ENCODE measurements at regions not wholly inside any gene's neighbourhood (a gene's known extent, or its start where the extent isn't known, plus 50 kb on each side); places are given as distances from the start of the nearest gene placed in this dataset.

DNA sequence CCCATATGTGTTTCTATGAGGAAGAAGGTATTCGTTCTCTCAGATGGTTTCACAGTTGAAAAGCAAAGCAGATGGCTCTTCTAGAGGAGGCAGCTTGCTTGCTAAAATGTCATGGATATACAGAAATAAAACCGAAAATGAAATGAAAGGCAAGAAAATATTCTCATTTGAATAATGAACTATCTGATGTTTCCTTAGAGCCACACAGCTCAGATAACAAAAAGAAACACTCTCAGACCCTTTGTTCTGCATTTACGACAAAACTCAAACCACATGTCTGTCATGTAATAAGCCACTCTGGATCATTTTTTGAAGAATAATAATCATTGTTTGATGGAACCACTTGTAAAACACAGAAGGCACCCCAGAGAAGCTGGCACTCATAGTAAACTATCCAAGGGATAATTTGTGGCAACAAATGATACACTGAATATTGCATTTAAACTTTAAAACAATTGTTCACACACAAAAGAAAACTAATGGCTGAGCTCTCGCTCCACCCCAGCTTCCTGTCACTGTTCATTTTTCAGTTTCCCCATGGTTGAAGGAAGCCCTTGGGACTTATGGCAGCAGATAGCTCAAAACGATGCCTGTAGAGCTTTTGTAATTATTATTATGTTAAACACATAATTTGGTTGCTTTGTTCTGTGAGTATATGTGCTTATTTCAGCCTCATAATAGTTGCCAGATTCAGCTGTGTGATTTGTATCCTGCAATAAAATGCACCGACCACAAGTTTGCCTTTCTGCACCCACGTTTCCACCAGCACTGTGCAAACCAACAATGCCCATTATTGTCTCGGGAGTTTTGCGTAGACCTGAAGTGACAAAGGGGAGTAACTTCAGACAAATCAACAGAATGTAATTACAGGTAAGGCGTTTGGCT, 256.0 kb downstream of the TMEM167A start:
- Histone ChIP-seq H3K27me3 (ENCODE audit: control insufficient read depth, insufficient read depth, low read length) (no peaks in the 10 kb centered on the region), H3K4me3 (ENCODE audit: low read depth, low read length) (peak overlapping the region; percentile 27), H3K4me1 (ENCODE audit: control insufficient read depth, insufficient read depth, low read length, poor library complexity, severe bottlenecking) (no peaks in the 10 kb centered on the region), H3K9me3 (ENCODE audit: control insufficient read depth in 2 of 2, low read length in 2 of 2) (no peaks in the 10 kb centered on the region), H3K36me3 (ENCODE audit: control insufficient read depth, insufficient read depth, low read length) (no peaks in the 10 kb centered on the region), H3K27ac (ENCODE audit: insufficient read depth, low read length, poor library complexity, severe bottlenecking) (no peak overlapping the region)
- H3K27ac Mint-ChIP-seq = no peak overlapping the region
- DNase-seq (peak in 1 of 3 donors; percentile 23), ATAC-seq (ENCODE audit: low read depth in 2 of 2) (no peak)
- peak overlapping the region in 2 of 4 donors; percentile 8 to 46 for H3K4me3 Mint-ChIP-seq
- no peaks in the 10 kb centered on the region for H3K9me3 Mint-ChIP-seq
- H3K27me3 Mint-ChIP-seq = no peaks in the 10 kb centered on the region
- no peaks in the 10 kb centered on the region for H3K36me3 Mint-ChIP-seq
- H3K4me1 Mint-ChIP-seq = peaks cover 0 to 6% (median 0%) of the 10 kb centered on the region in 4 donors

DNA sequence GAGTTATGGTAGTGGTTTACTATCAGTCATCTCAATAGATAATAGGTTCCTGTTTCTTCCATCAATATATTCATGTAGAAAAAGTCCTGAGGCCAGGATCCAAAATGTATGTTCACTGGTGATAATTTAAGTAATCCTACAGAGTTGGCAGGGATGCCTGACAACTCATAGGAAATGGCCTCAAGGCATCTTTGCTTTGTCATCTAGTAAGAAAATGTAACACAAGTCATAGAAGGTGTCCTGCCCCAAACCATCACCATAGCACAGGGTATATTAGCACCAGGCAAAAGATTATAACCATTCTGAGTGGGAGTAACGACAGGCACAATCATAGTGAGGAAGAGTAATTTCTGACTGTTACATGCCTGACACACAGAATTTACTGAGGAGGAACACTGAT, 257.0 kb downstream of the TMEM167A start:
- Histone ChIP-seq H3K4me3 (ENCODE audit: low read depth, low read length) (no peak overlapping the region), H3K27ac (ENCODE audit: insufficient read depth, low read length, poor library complexity, severe bottlenecking) (no peak overlapping the region)
- H3K4me3 Mint-ChIP-seq = peak overlapping the region in 1 of 4 donors; percentile 62

DNA sequence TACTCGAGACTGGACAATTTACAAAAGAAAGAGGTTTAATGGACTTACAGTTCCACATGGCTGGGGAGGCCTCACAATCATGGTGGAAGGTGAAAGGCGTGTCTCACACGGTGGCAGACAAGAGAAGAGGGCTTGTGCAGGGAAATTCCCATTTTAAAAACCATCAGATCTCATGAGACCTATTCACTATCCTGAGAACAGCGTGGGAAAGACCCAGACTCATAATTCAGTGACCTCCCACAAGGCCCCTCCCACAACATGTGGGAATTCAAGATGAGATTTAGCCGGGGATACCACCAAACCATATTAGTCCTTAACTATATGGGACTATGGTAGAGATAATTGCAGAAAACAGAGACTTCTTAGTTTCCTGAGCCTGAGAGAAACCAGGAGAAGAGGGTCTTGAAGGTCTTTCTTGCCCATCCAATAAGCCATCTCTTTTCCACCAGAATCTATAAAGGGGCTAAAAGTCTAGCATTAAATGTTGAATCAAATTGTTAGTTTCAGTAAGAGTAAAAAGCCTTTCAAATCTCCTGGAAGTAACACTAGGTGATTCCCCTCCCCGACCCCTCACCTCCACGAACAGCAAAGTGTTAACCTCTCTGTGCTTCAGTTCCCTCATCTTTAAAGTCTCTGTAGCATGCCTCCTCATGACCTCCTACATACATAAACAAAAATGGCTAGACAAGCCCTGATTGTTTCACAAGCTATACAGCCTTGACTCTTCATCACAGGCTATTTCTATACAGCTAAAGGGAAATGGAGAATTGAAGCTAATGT, 259.1 kb downstream of the TMEM167A start:
- Histone ChIP-seq H3K4me1 (ENCODE audit: control insufficient read depth, insufficient read depth, low read length, poor library complexity, severe bottlenecking) (no peaks in the 10 kb centered on the region), H3K27me3 (ENCODE audit: control insufficient read depth, insufficient read depth, low read length) (no peaks in the 10 kb centered on the region), H3K36me3 (ENCODE audit: control insufficient read depth, insufficient read depth, low read length) (no peaks in the 10 kb centered on the region), H3K4me3 (ENCODE audit: low read depth, low read length) (no peak overlapping the region), H3K27ac (ENCODE audit: insufficient read depth, low read length, poor library complexity, severe bottlenecking) (no peak overlapping the region), H3K9me3 (ENCODE audit: control insufficient read depth in 2 of 2, low read length in 2 of 2) (no peaks in the 10 kb centered on the region)
- Mint-ChIP-seq H3K27ac (no peak overlapping the region), H3K4me3 (no peak overlapping the region), H3K4me1 (peaks cover 0 to 6% (median 0%) of the 10 kb centered on the region in 4 donors), H3K36me3 (no peaks in the 10 kb centered on the region), H3K27me3 (no peaks in the 10 kb centered on the region), H3K9me3 (no peaks in the 10 kb centered on the region)
- DNase-seq (no peak), ATAC-seq (ENCODE audit: low read depth in 2 of 2) (no peak)

More for the DNA sequence above, 257.0 kb downstream of the TMEM167A start:
- ATAC-seq (ENCODE audit: low read depth in 2 of 2) = no peak
- Histone ChIP-seq H3K36me3 (ENCODE audit: control insufficient read depth, insufficient read depth, low read length) (no peaks in the 10 kb centered on the region), H3K27me3 (ENCODE audit: control insufficient read depth, insufficient read depth, low read length) (no peaks in the 10 kb centered on the region), H3K9me3 (ENCODE audit: control insufficient read depth in 2 of 2, low read length in 2 of 2) (no peaks in the 10 kb centered on the region), H3K4me1 (ENCODE audit: control insufficient read depth, insufficient read depth, low read length, poor library complexity, severe bottlenecking) (no peaks in the 10 kb centered on the region)
- no peak overlapping the region for H3K27ac Mint-ChIP-seq
- no peaks in the 10 kb centered on the region for H3K9me3 Mint-ChIP-seq
- no peak for DNase-seq
- H3K4me1 Mint-ChIP-seq = peaks cover 0 to 6% (median 0%) of the 10 kb centered on the region in 4 donors
- H3K36me3 Mint-ChIP-seq = no peaks in the 10 kb centered on the region
- no peaks in the 10 kb centered on the region for H3K27me3 Mint-ChIP-seq

DNA sequence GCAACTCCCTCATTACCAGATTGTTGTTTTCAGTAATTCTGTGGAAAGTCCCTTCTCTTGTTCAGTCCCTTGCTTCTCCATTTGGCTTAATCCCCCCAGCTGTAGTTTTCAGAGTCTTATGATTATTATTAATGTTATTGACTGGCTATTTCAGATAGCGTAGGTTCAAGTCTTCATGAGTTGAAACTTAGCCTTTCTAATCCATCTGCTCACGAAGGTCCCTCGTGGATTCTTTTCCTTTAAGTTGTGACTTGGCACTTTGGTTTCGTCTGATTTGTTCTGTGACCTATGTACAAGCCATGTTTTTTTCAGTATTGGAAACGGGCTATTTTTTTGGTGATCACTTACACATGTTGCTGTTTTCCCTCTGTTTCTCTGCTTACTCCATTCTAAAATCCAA, 260.3 kb downstream of the TMEM167A start:
- H3K27me3 ChIP-seq (ENCODE audit: control insufficient read depth, insufficient read depth, low read length) = no peaks in the 10 kb centered on the region
- Mint-ChIP-seq H3K4me1 (peaks cover 0 to 6% (median 0%) of the 10 kb centered on the region in 4 donors), H3K27ac (no peak overlapping the region), H3K27me3 (no peaks in the 10 kb centered on the region), H3K36me3 (no peaks in the 10 kb centered on the region), H3K4me3 (peak overlapping the region in 1 of 4 donors; percentile 82), H3K9me3 (no peaks in the 10 kb centered on the region)
- H3K9me3 ChIP-seq (ENCODE audit: control insufficient read depth in 2 of 2, low read length in 2 of 2) = no peaks in the 10 kb centered on the region
- H3K4me1 ChIP-seq (ENCODE audit: control insufficient read depth, insufficient read depth, low read length, poor library complexity, severe bottlenecking) = no peaks in the 10 kb centered on the region
- DNase-seq = no peak
- H3K36me3 ChIP-seq (ENCODE audit: control insufficient read depth, insufficient read depth, low read length) = no peaks in the 10 kb centered on the region
- no peak for ATAC-seq (ENCODE audit: low read depth in 2 of 2)
- no peak overlapping the region for H3K27ac ChIP-seq (ENCODE audit: insufficient read depth, low read length, poor library complexity, severe bottlenecking)
- H3K4me3 ChIP-seq (ENCODE audit: low read depth, low read length) = no peak overlapping the region

DNA sequence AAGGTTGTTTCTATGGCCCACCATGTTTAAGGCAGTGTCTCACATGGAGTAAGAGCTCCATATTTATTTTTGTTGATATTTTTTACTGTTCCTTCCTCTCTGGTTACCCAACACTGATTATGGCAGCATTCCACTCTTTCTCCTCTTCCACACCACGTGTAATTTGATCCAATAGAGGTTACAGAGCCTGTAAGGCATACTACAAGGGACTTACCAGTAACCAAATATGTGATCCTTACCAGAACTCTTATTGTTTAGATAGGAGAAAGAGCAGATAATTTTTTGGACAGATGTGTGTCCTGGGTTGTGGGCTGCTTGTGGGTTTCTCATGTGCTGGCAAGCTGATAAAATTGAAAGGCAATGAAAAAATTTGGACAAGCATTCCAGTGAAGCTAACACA, 261.3 kb downstream of the TMEM167A start:
- Mint-ChIP-seq H3K36me3 (no peaks in the 10 kb centered on the region), H3K9me3 (no peaks in the 10 kb centered on the region), H3K4me3 (no peak overlapping the region), H3K27me3 (no peaks in the 10 kb centered on the region), H3K27ac (no peak overlapping the region), H3K4me1 (peaks cover 0 to 5% (median 0%) of the 10 kb centered on the region in 4 donors)
- no peaks in the 10 kb centered on the region for H3K4me1 ChIP-seq (ENCODE audit: control insufficient read depth, insufficient read depth, low read length, poor library complexity, severe bottlenecking)
- peaks cover 2% of the 10 kb centered on the region for H3K27me3 ChIP-seq (ENCODE audit: control insufficient read depth, insufficient read depth, low read length)
- no peak overlapping the region for H3K27ac ChIP-seq (ENCODE audit: insufficient read depth, low read length, poor library complexity, severe bottlenecking)
- no peak overlapping the region for H3K4me3 ChIP-seq (ENCODE audit: low read depth, low read length)
- no peaks in the 10 kb centered on the region for H3K36me3 ChIP-seq (ENCODE audit: control insufficient read depth, insufficient read depth, low read length)
- no peaks in the 10 kb centered on the region for H3K9me3 ChIP-seq (ENCODE audit: control insufficient read depth in 2 of 2, low read length in 2 of 2)
- no peak for DNase-seq
- ATAC-seq (ENCODE audit: low read depth in 2 of 2) = no peak

DNA sequence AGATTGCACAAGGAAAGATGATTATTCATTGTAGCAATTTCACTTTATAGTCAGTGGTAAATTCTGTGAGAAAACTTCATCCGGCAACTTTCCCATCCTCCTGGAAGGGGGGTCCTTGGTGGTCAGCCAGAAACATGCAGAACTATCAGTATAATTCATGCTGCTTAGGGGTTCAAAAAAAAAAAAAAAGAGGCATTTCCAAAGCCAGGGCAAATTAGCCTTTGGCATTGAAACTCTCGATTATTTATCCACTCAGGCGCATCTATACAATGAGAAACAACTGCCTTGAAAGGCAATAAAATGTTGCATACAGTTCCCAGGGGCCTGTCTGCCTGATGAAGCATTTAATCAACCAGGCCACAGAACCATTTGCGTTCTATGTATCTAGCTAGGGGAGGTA, 263.3 kb downstream of the TMEM167A start:
- Mint-ChIP-seq H3K27me3 (peaks cover 5% of the 10 kb centered on the region), H3K4me3 (no peak overlapping the region), H3K27ac (no peak overlapping the region), H3K9me3 (no peaks in the 10 kb centered on the region), H3K36me3 (no peaks in the 10 kb centered on the region), H3K4me1 (no peaks in the 10 kb centered on the region)
- Histone ChIP-seq H3K4me3 (ENCODE audit: low read depth, low read length) (no peak overlapping the region), H3K27me3 (ENCODE audit: control insufficient read depth, insufficient read depth, low read length) (peaks cover 2% of the 10 kb centered on the region), H3K4me1 (ENCODE audit: control insufficient read depth, insufficient read depth, low read length, poor library complexity, severe bottlenecking) (no peaks in the 10 kb centered on the region), H3K36me3 (ENCODE audit: control insufficient read depth, insufficient read depth, low read length) (no peaks in the 10 kb centered on the region), H3K9me3 (ENCODE audit: control insufficient read depth in 2 of 2, low read length in 2 of 2) (no peaks in the 10 kb centered on the region), H3K27ac (ENCODE audit: insufficient read depth, low read length, poor library complexity, severe bottlenecking) (no peak overlapping the region)
- ATAC-seq (ENCODE audit: low read depth in 2 of 2) (no peak), DNase-seq (no peak)

DNA sequence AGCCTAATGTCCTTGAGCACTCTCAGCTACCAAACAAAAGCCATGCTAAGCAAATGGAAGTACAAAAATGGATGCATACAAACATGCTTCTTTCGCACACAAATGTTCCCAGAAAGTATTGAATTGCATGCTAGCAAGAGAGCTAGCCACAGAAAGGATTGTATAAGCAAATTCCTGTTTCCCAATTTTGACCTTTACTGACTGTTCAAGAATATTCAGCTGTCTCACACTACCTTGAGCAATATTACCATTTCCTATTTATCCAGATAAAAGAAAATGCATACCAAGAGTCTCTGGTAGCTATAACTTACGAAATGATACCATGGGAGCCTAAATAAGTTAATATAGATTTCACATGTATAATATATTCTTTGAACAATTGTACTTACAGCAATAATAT, 264.6 kb downstream of the TMEM167A start:
- H3K36me3 ChIP-seq (ENCODE audit: control insufficient read depth, insufficient read depth, low read length) = no peaks in the 10 kb centered on the region
- H3K27me3 ChIP-seq (ENCODE audit: control insufficient read depth, insufficient read depth, low read length) = peaks cover 2% of the 10 kb centered on the region
- DNase-seq (no peak), ATAC-seq (ENCODE audit: low read depth in 2 of 2) (no peak)
- H3K27ac ChIP-seq (ENCODE audit: insufficient read depth, low read length, poor library complexity, severe bottlenecking) = no peak overlapping the region
- H3K27me3 Mint-ChIP-seq = peaks cover 5% of the 10 kb centered on the region
- no peaks in the 10 kb centered on the region for H3K9me3 Mint-ChIP-seq
- H3K27ac Mint-ChIP-seq = no peak overlapping the region
- H3K4me1 ChIP-seq (ENCODE audit: control insufficient read depth, insufficient read depth, low read length, poor library complexity, severe bottlenecking) = no peaks in the 10 kb centered on the region
- no peaks in the 10 kb centered on the region for H3K4me1 Mint-ChIP-seq
- no peaks in the 10 kb centered on the region for H3K36me3 Mint-ChIP-seq
- H3K4me3 ChIP-seq (ENCODE audit: low read depth, low read length) = no peak overlapping the region
- H3K4me3 Mint-ChIP-seq = no peak overlapping the region
- H3K9me3 ChIP-seq (ENCODE audit: control insufficient read depth in 2 of 2, low read length in 2 of 2) = no peaks in the 10 kb centered on the region
